ENCODE measurements at regions not wholly inside any gene's neighbourhood (a gene's known extent, or its start where the extent isn't known, plus 50 kb on each side); places are given as distances from the start of the nearest gene placed in this dataset.

GRCh38 chr3:124540550-124541211, 189.6 kb upstream of the UMPS start:
- H3K79me2 ChIP-seq (ENCODE audit: control insufficient read depth, insufficient read depth, low read length) = no peaks in the 10 kb centered on the region
- TF ChIP-seq CTCF (conservative IDR thresholded peaks at IDR 0.05 in 1 of 2, IDR thresholded peaks at IDR 0.05 in 1 of 2; ENCODE audit: low read depth in 1 of 2, low read length in 2 of 2) (no peak), EZH2 (IDR thresholded peaks at IDR 0.05; ENCODE audit: low read length, missing control alignments) (no peak)
- no peaks in the 10 kb centered on the region for H3K27me3 ChIP-seq (ENCODE audit: control insufficient read depth, insufficient read depth, low read length)
- H3K4me2 ChIP-seq (ENCODE audit: extremely low read depth, insufficient read depth, low read length) = no peak overlapping the region
- H4K20me1 ChIP-seq (ENCODE audit: control insufficient read depth, extremely low read depth, insufficient read depth, low read length) = no peaks in the 10 kb centered on the region
- H3K27ac ChIP-seq (ENCODE audit: insufficient read depth, low read length) = no peak overlapping the region
- no peaks in the 10 kb centered on the region for H3K9me3 ChIP-seq (ENCODE audit: control insufficient read depth, insufficient read depth, low read depth, low read length)
- H3K4me3 ChIP-seq (replicated peaks in 1 of 4; ENCODE audit: control extremely low read depth in 1 of 4, insufficient read depth in 1 of 4, low read depth in 3 of 4, low read length in 4 of 4) = no peak overlapping the region
- DNase-seq (ENCODE audit: low read depth in 2 of 2) = no peak
- H3K36me3 ChIP-seq (ENCODE audit: control insufficient read depth, insufficient read depth, low read length) = no peaks in the 10 kb centered on the region
- H2AFZ ChIP-seq (ENCODE audit: low read length) = no peak overlapping the region
- no peaks in the 10 kb centered on the region for H3K4me1 ChIP-seq (ENCODE audit: control insufficient read depth, extremely low read depth, insufficient read depth, low read length)
- no peak overlapping the region for H3K9ac ChIP-seq (ENCODE audit: insufficient read depth, low read length)

GRCh38 chr3:124542214-124542869, 187.9 kb upstream of the UMPS start:
- Histone ChIP-seq H3K27me3 (ENCODE audit: control insufficient read depth, insufficient read depth, low read length) (no peaks in the 10 kb centered on the region), H3K9ac (ENCODE audit: insufficient read depth, low read length) (no peak overlapping the region), H3K27ac (ENCODE audit: insufficient read depth, low read length) (no peak overlapping the region), H3K4me2 (ENCODE audit: extremely low read depth, insufficient read depth, low read length) (no peak overlapping the region), H3K4me3 (replicated peaks in 1 of 4; ENCODE audit: control extremely low read depth in 1 of 4, insufficient read depth in 1 of 4, low read depth in 3 of 4, low read length in 4 of 4) (no peak overlapping the region), H4K20me1 (ENCODE audit: control insufficient read depth, extremely low read depth, insufficient read depth, low read length) (no peaks in the 10 kb centered on the region), H3K36me3 (ENCODE audit: control insufficient read depth, insufficient read depth, low read length) (no peaks in the 10 kb centered on the region), H3K4me1 (ENCODE audit: control insufficient read depth, extremely low read depth, insufficient read depth, low read length) (no peaks in the 10 kb centered on the region), H2AFZ (ENCODE audit: low read length) (no peak overlapping the region), H3K79me2 (ENCODE audit: control insufficient read depth, insufficient read depth, low read length) (no peaks in the 10 kb centered on the region), H3K9me3 (ENCODE audit: control insufficient read depth, insufficient read depth, low read depth, low read length) (no peaks in the 10 kb centered on the region)
- DNase-seq (ENCODE audit: low read depth in 2 of 2) = no peak
- no peak for TF ChIP-seq CTCF (conservative IDR thresholded peaks at IDR 0.05 in 1 of 2, IDR thresholded peaks at IDR 0.05 in 1 of 2; ENCODE audit: low read depth in 1 of 2, low read length in 2 of 2)
- TF ChIP-seq EZH2 (IDR thresholded peaks at IDR 0.05; ENCODE audit: low read length, missing control alignments) = no peak

- H3K9ac ChIP-seq (ENCODE audit: insufficient read depth, low read length) = no peak overlapping the region
- H3K36me3 ChIP-seq (ENCODE audit: control insufficient read depth, insufficient read depth, low read length) = no peaks in the 10 kb centered on the region
- no peak overlapping the region for H3K27ac ChIP-seq (ENCODE audit: insufficient read depth, low read length)
- no peak for TF ChIP-seq EZH2 (IDR thresholded peaks at IDR 0.05; ENCODE audit: low read length, missing control alignments)
- no peak for TF ChIP-seq CTCF (conservative IDR thresholded peaks at IDR 0.05 in 1 of 2, IDR thresholded peaks at IDR 0.05 in 1 of 2; ENCODE audit: low read depth in 1 of 2, low read length in 2 of 2)
- no peak overlapping the region for H3K4me2 ChIP-seq (ENCODE audit: extremely low read depth, insufficient read depth, low read length)
- no peak for DNase-seq (ENCODE audit: low read depth in 2 of 2)
- H3K27me3 ChIP-seq (ENCODE audit: control insufficient read depth, insufficient read depth, low read length) = no peaks in the 10 kb centered on the region
- H3K4me3 ChIP-seq (replicated peaks in 1 of 4; ENCODE audit: control extremely low read depth in 1 of 4, insufficient read depth in 1 of 4, low read depth in 3 of 4, low read length in 4 of 4) = no peak overlapping the region
- no peaks in the 10 kb centered on the region for H3K79me2 ChIP-seq (ENCODE audit: control insufficient read depth, insufficient read depth, low read length)
- no peaks in the 10 kb centered on the region for H3K9me3 ChIP-seq (ENCODE audit: control insufficient read depth, insufficient read depth, low read depth, low read length)
- no peaks in the 10 kb centered on the region for H3K4me1 ChIP-seq (ENCODE audit: control insufficient read depth, extremely low read depth, insufficient read depth, low read length)
- H4K20me1 ChIP-seq (ENCODE audit: control insufficient read depth, extremely low read depth, insufficient read depth, low read length) = no peaks in the 10 kb centered on the region
- H2AFZ ChIP-seq (ENCODE audit: low read length) = no peak overlapping the region
These were observed 184.4 kb upstream of the UMPS start for GRCh38 chr3:124545891-124546290.

Data from fibroblast of lung (primary cell).